Motor neuron (in vitro differentiated cells): ENCODE measurements at regions not wholly inside any gene's neighbourhood (a gene's known extent, or its start where the extent isn't known, plus 50 kb on each side); places are given as distances from the start of the nearest gene placed in this dataset.
A peak's percentile ranks its signal among the peaks of the same experiment; 100 is the strongest.
"Not testable (repeated sequence)": the region's sequence is repeated elsewhere in the genome, so short reads cannot be mapped to it uniquely, and the experiment has no call there.

Experiments used
- ATAC-seq, 8 experiments: fragments of 200-7000 bp; cut with Tn5 transposase; replicated peaks in 6 of 8; 2 replicates each; pipeline ENCODE4 v1.8.0; 2021; ENCODE audit warnings: mild to moderate bottlenecking in 8 of 8, moderate library complexity in 8 of 8
- H3K27ac ChIP-seq, 2 donors: fragments of 250-450 bp; sonication (Bioruptor Pico); 2 replicates each; pipeline ENCODE4 v1.9.0; 2021; ENCODE audit warnings: antibody characterized with exemption in 2 of 2, mild to moderate bottlenecking in 2 of 2, moderate library complexity in 1 of 2
- H3K4me1 ChIP-seq, 2 donors: fragments of 250-450 bp; sonication (Bioruptor Pico); replicated peaks in 1 of 2; 2 replicates each; pipeline ENCODE4 v1.6.1; 2021; ENCODE audit warnings: antibody characterized with exemption in 2 of 2, mild to moderate bottlenecking in 2 of 2, moderate library complexity in 1 of 2
- H3K4me3 ChIP-seq, 5 donors: fragments of 250-450 bp; sonication (Bioruptor Pico); 2 replicates each; pipeline ENCODE4 v1.9.0; 2021; ENCODE audit warnings: antibody characterized with exemption in 5 of 5, mild to moderate bottlenecking in 5 of 5, moderate library complexity in 4 of 5
- WGBS, 10 experiments: fragments of 450-650 bp; shearing (Covaris generic); methylation state at CpG; one replicate each; pipeline ENCODE4 v1.0.0; 2022; 5-methylcytosine and 5-hydroxymethylcytosine counted together
- in situ Hi-C, 9 experiments: fragments of 400-800 bp; cut with MboI; loops; one replicate each; pipeline ENCODE4 v1.15.0; 2021; ENCODE audit warnings: low sequenced_read_pairs in 9 of 9, low pct_unique_long_range_greater_than_20kb in 2 of 9; ENCODE audit not compliant: unreplicated experiment in 9 of 9

GRCh38 chr5:40210694-40211093, 469.0 kb upstream of the PTGER4 start:
- ATAC-seq: peak in 2 of 8 experiments; percentile 37 to 63
- in situ Hi-C loops: no loop called here
- Histone ChIP-seq H3K27ac (no peak overlapping the region), H3K4me3 (no peak overlapping the region), H3K4me1 (no peaks in the 10 kb centered on the region)
- WGBS, 10 experiments: 50 to 100% (median 70%) methylated on average over 1 of the region's 1 CpG; no CpG with 5 or more reads in 6 of the 10 experiments

GRCh38 chr5:40206030-40206429, 473.7 kb upstream of the PTGER4 start:
- Histone ChIP-seq H3K27ac (no peak overlapping the region), H3K4me1 (no peaks in the 10 kb centered on the region), H3K4me3 (no peak overlapping the region)
- no peak for ATAC-seq
- in situ Hi-C loops: no loop called here
- WGBS, 10 experiments: 83 to 100% (median 96%) methylated on average over 2 of the region's 2 CpGs; no CpG with 5 or more reads in 1 of the 10 experiments

GRCh38 chr5:40204144-40204543, 475.6 kb upstream of the PTGER4 start:
- H3K4me1 ChIP-seq: no peaks in the 10 kb centered on the region
- H3K4me3 ChIP-seq: no peak overlapping the region
- in situ Hi-C loops: no loop called here
- no peak for ATAC-seq
- H3K27ac ChIP-seq: no peak overlapping the region

- in situ Hi-C loops: no loop called here
- Histone ChIP-seq H3K27ac (no peak overlapping the region), H3K4me3 (no peak overlapping the region)
Observed at GRCh38 chr5:40202814-40203440, 476.8 kb upstream of the PTGER4 start.

GRCh38 chr5:40198736-40199135, 481.0 kb upstream of the PTGER4 start:
- no peak for ATAC-seq
- 17 to 100% (median 92%) methylated on average over 1 to 2 of the region's 2 CpGs; no CpG with 5 or more reads in 1 of the 10 experiments for WGBS, 10 experiments
- Histone ChIP-seq H3K4me1 (no peaks in the 10 kb centered on the region), H3K4me3 (no peak overlapping the region), H3K27ac (no peak overlapping the region)
- in situ Hi-C loops: no loop called here

More at GRCh38 chr5:40202814-40203440, 476.8 kb upstream of the PTGER4 start:
- ATAC-seq: no peak
- H3K4me1 ChIP-seq: no peaks in the 10 kb centered on the region

DNA sequence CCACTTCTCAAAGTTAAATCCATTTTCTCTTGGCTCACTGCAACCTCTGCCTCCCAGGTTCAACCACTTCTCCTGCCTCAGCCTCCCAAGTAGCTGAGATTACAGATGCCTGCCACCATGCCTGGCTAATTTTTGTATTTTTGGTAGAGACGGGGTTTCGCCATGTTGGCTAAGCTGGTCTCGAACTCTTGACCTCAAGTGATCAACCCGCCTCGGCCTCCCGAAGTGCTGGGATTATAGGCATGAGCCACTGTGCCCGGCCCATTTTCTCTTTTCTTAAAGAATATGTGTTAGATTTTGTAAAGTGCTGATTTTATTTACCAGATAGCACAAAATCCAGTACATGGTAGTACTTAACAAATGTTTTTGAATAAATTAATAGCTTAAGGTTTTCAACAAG, 484.1 kb upstream of the PTGER4 start:
- H3K4me3 ChIP-seq, H3K27ac ChIP-seq, ATAC-seq, in situ Hi-C loops, H3K4me1 ChIP-seq: not testable (repeated sequence)
- 87 to 100% (median 94%) methylated on average over 2 to 7 of the region's 7 CpGs; no CpG with 5 or more reads in 3 of the 10 experiments for WGBS, 10 experiments

GRCh38 chr5:40191150-40191549, 488.6 kb upstream of the PTGER4 start:
- Histone ChIP-seq H3K27ac (no peak overlapping the region), H3K4me3 (no peak overlapping the region), H3K4me1 (peaks cover 5 to 10% of the 10 kb centered on the region in 2 donors)
- 31 to 63% (median 46%) methylated on average over 1 to 4 of the region's 4 CpGs; no CpG with 5 or more reads in 1 of the 10 experiments for WGBS, 10 experiments
- in situ Hi-C loops: no loop called here
- peak in 5 of 8 experiments; percentile 35 to 80 (median 57) for ATAC-seq

- Histone ChIP-seq H3K4me1 (no peaks in the 10 kb centered on the region), H3K4me3 (no peak overlapping the region), H3K27ac (no peak overlapping the region)
- in situ Hi-C loops: no loop called here
- ATAC-seq: no peak
Observed at GRCh38 chr5:40172721-40173120, 507.0 kb upstream of the PTGER4 start.

DNA sequence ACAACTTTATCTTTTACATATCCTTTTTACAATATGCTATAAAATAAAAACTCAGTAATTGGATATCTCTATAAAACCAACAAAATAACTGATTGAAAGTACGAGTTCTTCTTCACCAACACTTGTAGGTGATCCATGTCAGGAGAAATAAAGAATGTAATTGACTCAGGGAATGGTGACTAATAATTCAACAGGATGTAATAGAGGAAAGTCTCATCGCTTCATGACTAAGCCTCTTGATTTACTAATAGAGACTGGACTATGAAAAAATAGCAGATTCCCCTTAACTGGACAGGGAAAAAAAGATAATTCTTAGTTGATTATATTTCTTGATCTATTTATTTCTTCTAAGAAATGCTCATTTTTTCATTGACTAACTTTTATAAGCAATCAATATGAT, 507.7 kb upstream of the PTGER4 start:
- WGBS, 10 experiments: 0 to 100% (median 70%) methylated on average over 1 to 2 of the region's 2 CpGs; no CpG with 5 or more reads in 1 of the 10 experiments
- no peaks in the 10 kb centered on the region for H3K4me1 ChIP-seq
- no peak overlapping the region for H3K4me3 ChIP-seq
- in situ Hi-C loops: no loop called here
- no peak overlapping the region for H3K27ac ChIP-seq
- peak in 1 of 8 experiments; percentile 51 for ATAC-seq

DNA sequence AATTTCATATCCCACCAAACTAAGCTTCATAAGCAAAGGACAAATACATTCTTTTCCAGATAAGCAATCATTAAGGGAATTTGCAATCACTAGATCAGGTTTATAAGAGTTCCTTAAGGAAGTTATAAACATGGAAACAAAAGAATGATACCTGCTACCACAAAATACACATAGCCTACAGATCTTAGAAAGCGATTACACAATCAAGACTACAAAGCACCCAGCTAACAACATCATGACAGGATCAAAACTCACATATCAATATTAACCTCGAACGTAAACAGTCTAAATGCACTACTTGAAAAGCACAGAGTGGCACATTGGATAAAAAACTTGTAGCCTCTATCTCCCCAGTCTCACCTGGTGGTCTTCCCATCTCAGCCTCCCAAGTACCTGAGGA, 512.4 kb upstream of the PTGER4 start:
- Histone ChIP-seq H3K27ac (no peak overlapping the region), H3K4me3 (no peak overlapping the region), H3K4me1 (no peaks in the 10 kb centered on the region)
- 72 to 100% (median 98%) methylated on average over 1 to 3 of the region's 3 CpGs; no CpG with 5 or more reads in 1 of the 10 experiments for WGBS, 10 experiments
- in situ Hi-C loops: no loop called here
- no peak for ATAC-seq

GRCh38 chr5:40166802-40167201, 512.9 kb upstream of the PTGER4 start:
- Histone ChIP-seq H3K4me3 (no peak overlapping the region), H3K4me1 (no peaks in the 10 kb centered on the region), H3K27ac (no peak overlapping the region)
- peak in 3 of 8 experiments; percentile 73 to 90 (median 80) for ATAC-seq
- 0 to 100% (median 50%) methylated on average over 1 of the region's 1 CpG; no CpG with 5 or more reads in 1 of the 10 experiments for WGBS, 10 experiments
- in situ Hi-C loops: no loop called here

GRCh38 chr5:40165789-40166728, 513.7 kb upstream of the PTGER4 start:
- no peak overlapping the region for H3K27ac ChIP-seq
- H3K4me3 ChIP-seq: no peak overlapping the region
- WGBS, 10 experiments: 25 to 100% (median 85%) methylated on average over 1 to 6 of the region's 7 CpGs; no CpG with 5 or more reads in 2 of the 10 experiments
- ATAC-seq: peak in 3 of 8 experiments; percentile 23 to 44 (median 43)
- in situ Hi-C loops: no loop called here
- H3K4me1 ChIP-seq: no peaks in the 10 kb centered on the region

- H3K4me3 ChIP-seq: no peak overlapping the region
- 67 to 100% (median 90%) methylated on average over 1 to 4 of the region's 6 CpGs; no CpG with 5 or more reads in 3 of the 10 experiments for WGBS, 10 experiments
- H3K4me1 ChIP-seq: no peaks in the 10 kb centered on the region
- no peak overlapping the region for H3K27ac ChIP-seq
- in situ Hi-C loops: no loop called here
- ATAC-seq: no peak
Observed at GRCh38 chr5:40165106-40165788, 514.5 kb upstream of the PTGER4 start.
